PC-3 (cell line): ENCODE measurements at regions not wholly inside any gene's neighbourhood (a gene's known extent, or its start where the extent isn't known, plus 50 kb on each side); places are given as distances from the start of the nearest gene placed in this dataset.

Source experiments
- ATAC-seq: fragments of 200-7000 bp; cut with Tn5 transposase; 2 replicates; pipeline ENCODE4 v1.9.1; 2020; ENCODE audit warnings: mild to moderate bottlenecking, moderate library complexity
- BruUV-seq: library from RNA; stranded (reverse); fragments of 400-500 nt; replicated peaks from 2 replicates; lab custom pipeline; 2021; lab: Mats Ljungman, UMichigan
- CTCF ChIA-PET: fragments of 300-600 bp; sonication (Branson Sonifier 250); formaldehyde crosslinking; loops from one replicate; lab custom pipeline; 2022; ENCODE audit warnings: antibody characterized with exemption; lab: Charles Lee
- POLR2A ChIA-PET: fragments of 300-600 bp; sonication (Branson Sonifier 250); formaldehyde crosslinking; loops from one replicate; lab custom pipeline; 2022; ENCODE audit warnings: antibody characterized with exemption; ENCODE audit not compliant: unreplicated experiment; lab: Charles Lee
- DNase-seq: peaks from one replicate; pipeline ENCODE4 v3.0.0-alpha.2; 2015
- H2AFZ ChIP-seq: fragments of 300-600 bp; sonication (generic); 2 replicates; pipeline ENCODE4 v1.6.0; 2016; ENCODE audit warnings: antibody characterized with exemption, low read length
- H3F3A ChIP-seq: fragments of 300-600 bp; sonication (generic); one replicate; pipeline ENCODE4 v1.6.0; 2017; ENCODE audit warnings: antibody characterized with exemption, low read length, control low read depth, mild to moderate bottlenecking; ENCODE audit not compliant: unreplicated experiment
- H3K27ac ChIP-seq: fragments of 300-600 bp; sonication (generic); 2 replicates; pipeline ENCODE4 v1.5.1; 2016; ENCODE audit warnings: mild to moderate bottlenecking, low read length
- H3K27me3 ChIP-seq: fragments of 300-600 bp; sonication (generic); 2 replicates; pipeline ENCODE4 v1.6.1; 2016; ENCODE audit warnings: low read length, mixed read lengths
- H3K36me3 ChIP-seq: fragments of 300-600 bp; sonication (generic); 2 replicates; pipeline ENCODE4 v1.6.1; 2016; ENCODE audit warnings: low read depth, mixed run types, low read length, mixed read lengths
- H3K4me1 ChIP-seq: fragments of 300-600 bp; sonication (generic); 2 replicates; pipeline ENCODE4 v1.5.1; 2016; ENCODE audit warnings: low read length; ENCODE audit not compliant: insufficient read depth
- H3K4me2 ChIP-seq: fragments of 300-600 bp; sonication (generic); 2 replicates; pipeline ENCODE4 v1.6.0; 2016; ENCODE audit warnings: low read length
- H3K4me3 ChIP-seq: fragments of 300-600 bp; sonication (generic); 2 replicates; pipeline ENCODE4 v1.5.1; 2016; ENCODE audit warnings: mild to moderate bottlenecking, low read length, mixed read lengths
- H3K79me2 ChIP-seq: fragments of 300-600 bp; sonication (generic); 2 replicates; pipeline ENCODE4 v1.6.1; 2017; ENCODE audit warnings: low read length, mixed read lengths
- H3K9ac ChIP-seq: fragments of 300-600 bp; sonication (generic); 2 replicates; pipeline ENCODE4 v1.6.0; 2016; ENCODE audit warnings: mild to moderate bottlenecking, low read length
- H3K9me2 ChIP-seq: fragments of 300-600 bp; sonication (generic); replicated peaks from 2 replicates; pipeline ENCODE4 v1.6.1; 2016; ENCODE audit warnings: mixed run types, low read length, mixed read lengths
- H3K9me3 ChIP-seq: fragments of 300-600 bp; sonication (generic); 2 replicates; pipeline ENCODE4 v1.6.1; 2016; ENCODE audit warnings: low read length, mixed read lengths
- H4K20me1 ChIP-seq: fragments of 300-600 bp; sonication (generic); 2 replicates; pipeline ENCODE4 v1.6.1; 2016; ENCODE audit warnings: low read length, mixed read lengths
- EZH2 ChIP-seq: fragments of 300-600 bp; sonication (generic); IDR thresholded peaks from one replicate; pipeline ENCODE4 v1.6.1; 2017; ENCODE audit warnings: antibody characterized with exemption, mild to moderate bottlenecking, low read length; ENCODE audit not compliant: unreplicated experiment
- EZH2phosphoT487 ChIP-seq: fragments of 300-600 bp; sonication (generic); IDR thresholded peaks from 2 replicates; pipeline ENCODE4 v1.6.1; 2018; ENCODE audit warnings: mild to moderate bottlenecking, antibody characterized with exemption, low read length, borderline replicate concordance
- intact Hi-C: fragments of 100-400 bp; cut with micrococcal nuclease; formaldehyde crosslinking; loops from 2 replicates; pipeline ENCODE4 v1.9.0; 2023
- TF ChIP-seq, protein P1 (sequence below): fragments of 300-600 bp; sonication (generic); conservative IDR thresholded peaks from 2 replicates; pipeline ENCODE4 v1.5.1; 2017; ENCODE audit warnings: antibody characterized with exemption, low read depth, mild to moderate bottlenecking, low read length

- BruUV-seq = no TSS peak
- H3K79me2 ChIP-seq = no peaks in the 10 kb centered on the region
- no peak overlapping the region for H2AFZ ChIP-seq
- ChIA-PET CTCF (no interaction called here), POLR2A (no interaction called here)
- no peak overlapping the region for H3K9ac ChIP-seq
- DNase-seq (no peak), ATAC-seq (no peak)
- H3K4me2 ChIP-seq = no peak overlapping the region
- intact Hi-C loops = no loop called here
- H3K4me1 ChIP-seq = no peaks in the 10 kb centered on the region
- H3K36me3 ChIP-seq = no peaks in the 10 kb centered on the region
- H4K20me1 ChIP-seq = no peaks in the 10 kb centered on the region
- H3K27ac ChIP-seq = no peak overlapping the region
- no peaks in the 10 kb centered on the region for H3K9me3 ChIP-seq
- H3K27me3 ChIP-seq = peaks cover 92% of the 10 kb centered on the region
- H3K4me3 ChIP-seq = no peak overlapping the region
- TF ChIP-seq, protein P1, sequence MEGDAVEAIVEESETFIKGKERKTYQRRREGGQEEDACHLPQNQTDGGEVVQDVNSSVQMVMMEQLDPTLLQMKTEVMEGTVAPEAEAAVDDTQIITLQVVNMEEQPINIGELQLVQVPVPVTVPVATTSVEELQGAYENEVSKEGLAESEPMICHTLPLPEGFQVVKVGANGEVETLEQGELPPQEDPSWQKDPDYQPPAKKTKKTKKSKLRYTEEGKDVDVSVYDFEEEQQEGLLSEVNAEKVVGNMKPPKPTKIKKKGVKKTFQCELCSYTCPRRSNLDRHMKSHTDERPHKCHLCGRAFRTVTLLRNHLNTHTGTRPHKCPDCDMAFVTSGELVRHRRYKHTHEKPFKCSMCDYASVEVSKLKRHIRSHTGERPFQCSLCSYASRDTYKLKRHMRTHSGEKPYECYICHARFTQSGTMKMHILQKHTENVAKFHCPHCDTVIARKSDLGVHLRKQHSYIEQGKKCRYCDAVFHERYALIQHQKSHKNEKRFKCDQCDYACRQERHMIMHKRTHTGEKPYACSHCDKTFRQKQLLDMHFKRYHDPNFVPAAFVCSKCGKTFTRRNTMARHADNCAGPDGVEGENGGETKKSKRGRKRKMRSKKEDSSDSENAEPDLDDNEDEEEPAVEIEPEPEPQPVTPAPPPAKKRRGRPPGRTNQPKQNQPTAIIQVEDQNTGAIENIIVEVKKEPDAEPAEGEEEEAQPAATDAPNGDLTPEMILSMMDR = no peak
- TF ChIP-seq EZH2 (no peak), EZH2phosphoT487 (no peak)
- no peaks in the 10 kb centered on the region for H3F3A ChIP-seq
- no peaks in the 10 kb centered on the region for H3K9me2 ChIP-seq
Measured at GRCh38 chr18:78681396-78681795, 298.2 kb upstream of the SALL3 start.

DNA sequence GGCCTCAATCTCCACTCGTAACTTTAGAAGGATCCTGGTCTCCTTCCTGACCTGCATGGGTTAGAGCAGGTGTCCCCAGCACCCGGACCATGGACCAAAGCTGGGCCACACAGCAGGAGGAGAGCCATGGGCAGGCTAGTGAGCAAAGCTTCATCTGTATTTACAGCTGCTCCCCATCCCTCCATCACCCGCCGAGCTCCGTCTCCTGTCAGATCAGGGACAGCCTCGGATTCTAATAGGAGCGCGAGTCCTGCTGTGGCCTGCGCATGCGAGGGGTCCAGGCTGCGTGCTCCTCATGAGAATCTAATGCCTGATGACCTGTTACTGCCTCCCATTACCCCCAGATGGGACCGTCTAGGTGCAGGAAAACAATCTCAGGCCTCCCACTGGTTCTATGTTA lies 297.7 kb upstream of the SALL3 start:
- ChIA-PET POLR2A (no interaction called here), CTCF (no interaction called here)
- Histone ChIP-seq H3K4me3 (no peak overlapping the region), H3K27me3 (peaks cover 92% of the 10 kb centered on the region), H3K27ac (no peak overlapping the region), H3K9me3 (no peaks in the 10 kb centered on the region), H3F3A (no peaks in the 10 kb centered on the region), H3K36me3 (no peaks in the 10 kb centered on the region), H3K9me2 (no peaks in the 10 kb centered on the region), H3K79me2 (no peaks in the 10 kb centered on the region), H3K4me1 (no peaks in the 10 kb centered on the region), H2AFZ (no peak overlapping the region), H4K20me1 (no peaks in the 10 kb centered on the region), H3K9ac (no peak overlapping the region), H3K4me2 (no peak overlapping the region)
- no peak for TF ChIP-seq EZH2
- TF ChIP-seq, protein P1 = no peak
- TF ChIP-seq EZH2phosphoT487 = no peak
- intact Hi-C loops = no loop called here
- BruUV-seq = no TSS peak
- ATAC-seq (no peak), DNase-seq (no peak)

- Histone ChIP-seq H3K9ac (no peak overlapping the region), H3K4me1 (no peaks in the 10 kb centered on the region), H2AFZ (no peak overlapping the region), H4K20me1 (no peaks in the 10 kb centered on the region), H3K9me3 (no peaks in the 10 kb centered on the region), H3K36me3 (no peaks in the 10 kb centered on the region), H3K9me2 (no peaks in the 10 kb centered on the region), H3K27ac (no peak overlapping the region), H3F3A (no peaks in the 10 kb centered on the region), H3K4me2 (no peak overlapping the region), H3K4me3 (no peak overlapping the region), H3K79me2 (no peaks in the 10 kb centered on the region), H3K27me3 (peaks cover 92% of the 10 kb centered on the region)
- ATAC-seq (no peak), DNase-seq (no peak)
- TF ChIP-seq, protein P1 = no peak
- TF ChIP-seq EZH2 (no peak), EZH2phosphoT487 (no peak)
- intact Hi-C loops = no loop called here
- ChIA-PET POLR2A (no interaction called here), CTCF (no interaction called here)
- BruUV-seq = no TSS peak
Measured at GRCh38 chr18:78682716-78683115, 296.9 kb upstream of the SALL3 start.
